Osteoblast (primary cell): ENCODE measurements at regions not wholly inside any gene's neighbourhood (a gene's known extent, or its start where the extent isn't known, plus 50 kb on each side); places are given as distances from the start of the nearest gene placed in this dataset.

Experiments
- DNase-seq: peaks from one replicate; pipeline ENCODE4 v3.0.0; 2011; ENCODE audit warnings: low spot score, mixed read lengths; ENCODE audit not compliant: insufficient read length; ENCODE audit errors: missing footprints
- H2AFZ ChIP-seq: 2 replicates; pipeline ENCODE4 v1.6.0; 2011; ENCODE audit warnings: mild to moderate bottlenecking, low read length
- H3K27ac ChIP-seq: 2 replicates; pipeline ENCODE4 v1.5.1; 2011; ENCODE audit warnings: mild to moderate bottlenecking, low read depth, low read length, moderate library complexity
- H3K27me3 ChIP-seq: 2 replicates; pipeline ENCODE4 v1.6.0; 2012; ENCODE audit warnings: mild to moderate bottlenecking, control low read depth, inconsistent platforms, low read length, moderate library complexity; ENCODE audit not compliant: insufficient read depth
- H3K36me3 ChIP-seq: 2 replicates; pipeline ENCODE4 v1.5.1; 2011; ENCODE audit warnings: mild to moderate bottlenecking, low read length, control low read depth, moderate library complexity; ENCODE audit not compliant: insufficient read depth
- H3K4me1 ChIP-seq: 2 replicates; pipeline ENCODE4 v1.5.1; 2011; ENCODE audit warnings: mild to moderate bottlenecking, low read length, control low read depth, moderate library complexity; ENCODE audit not compliant: insufficient read depth
- H3K4me2 ChIP-seq: 2 replicates; pipeline ENCODE4 v1.6.0; 2011; ENCODE audit warnings: mild to moderate bottlenecking, low read length; ENCODE audit not compliant: insufficient read depth
- H3K4me3 ChIP-seq: fragments of 200-600 bp; sonication (generic); 3 replicates; pipeline ENCODE4 v1.5.1; 2012; ENCODE audit warnings: mild to moderate bottlenecking, low read length, inconsistent platforms; ENCODE audit not compliant: insufficient read depth
- H3K79me2 ChIP-seq: 2 replicates; pipeline ENCODE4 v1.6.0; 2012; ENCODE audit warnings: mild to moderate bottlenecking, low read length, control low read depth, inconsistent platforms; ENCODE audit not compliant: insufficient read depth
- H3K9me3 ChIP-seq: 2 replicates; pipeline ENCODE4 v1.5.1; 2011; ENCODE audit warnings: low read depth, low read length, control low read depth
- H4K20me1 ChIP-seq: 2 replicates; pipeline ENCODE4 v1.6.0; 2012; ENCODE audit warnings: mild to moderate bottlenecking, low read length, control low read depth; ENCODE audit not compliant: insufficient read depth
- CTCF ChIP-seq: IDR thresholded peaks from 2 replicates; pipeline ENCODE4 v1.5.1; 2011; ENCODE audit warnings: mild to moderate bottlenecking, low read depth, low read length, moderate library complexity; ENCODE audit errors: extremely low read depth

GRCh38 chr2:221747289-221747972 is 175.3 kb upstream of the EPHA4 start:
- Histone ChIP-seq H3K79me2 (no peaks in the 10 kb centered on the region), H3K27me3 (no peaks in the 10 kb centered on the region), H3K4me1 (no peaks in the 10 kb centered on the region), H2AFZ (no peak overlapping the region), H3K36me3 (no peaks in the 10 kb centered on the region), H3K9me3 (no peaks in the 10 kb centered on the region), H3K4me2 (no peak overlapping the region), H3K4me3 (no peak overlapping the region), H3K27ac (no peak overlapping the region), H4K20me1 (no peaks in the 10 kb centered on the region)
- TF ChIP-seq CTCF, result no peak
- DNase-seq, result no peak

- TF ChIP-seq CTCF, result no peak
- H3K79me2 ChIP-seq, result no peaks in the 10 kb centered on the region
- H3K4me2 ChIP-seq, result no peak overlapping the region
- no peak for DNase-seq
- H3K4me3 ChIP-seq, result no peak overlapping the region
- peaks cover under 1% of the 10 kb centered on the region for H3K9me3 ChIP-seq
- no peaks in the 10 kb centered on the region for H3K4me1 ChIP-seq
- H3K27ac ChIP-seq, result no peak overlapping the region
- no peaks in the 10 kb centered on the region for H3K36me3 ChIP-seq
- no peaks in the 10 kb centered on the region for H3K27me3 ChIP-seq
- H2AFZ ChIP-seq, result no peak overlapping the region
- H4K20me1 ChIP-seq, result no peaks in the 10 kb centered on the region
Measured at GRCh38 chr2:221741496-221742211, 169.6 kb upstream of the EPHA4 start.

- no peak for DNase-seq
- H3K9me3 ChIP-seq, result peaks cover 2% of the 10 kb centered on the region
- no peaks in the 10 kb centered on the region for H3K36me3 ChIP-seq
- no peak overlapping the region for H2AFZ ChIP-seq
- no peaks in the 10 kb centered on the region for H3K4me1 ChIP-seq
- no peaks in the 10 kb centered on the region for H3K27me3 ChIP-seq
- no peaks in the 10 kb centered on the region for H3K79me2 ChIP-seq
- no peak overlapping the region for H3K4me3 ChIP-seq
- no peaks in the 10 kb centered on the region for H4K20me1 ChIP-seq
- no peak for TF ChIP-seq CTCF
- no peak overlapping the region for H3K27ac ChIP-seq
- H3K4me2 ChIP-seq, result no peak overlapping the region
Measured at GRCh38 chr2:221731432-221732145, 159.5 kb upstream of the EPHA4 start.
